LNCaP clone FGC (cell line): ENCODE measurements at regions not wholly inside any gene's neighbourhood (a gene's known extent, or its start where the extent isn't known, plus 50 kb on each side); places are given as distances from the start of the nearest gene placed in this dataset.

Source experiments
- DNase-seq: peaks from one replicate; pipeline ENCODE4 v3.0.0-alpha.2; 2011; ENCODE audit warnings: low read depth
- H3K4me3 ChIP-seq: 2 replicates; pipeline ENCODE4 v1.5.1; 2011; ENCODE audit warnings: mild to moderate bottlenecking, low read depth, low read length, control low read depth
- CTCF ChIP-seq: IDR thresholded peaks from 2 replicates; pipeline ENCODE4 v1.5.1; 2012; ENCODE audit warnings: mild to moderate bottlenecking; ENCODE audit not compliant: control insufficient read depth, insufficient read depth; ENCODE audit errors: extremely low read depth

GRCh38 chr18:64259871-64260270 is 111.0 kb upstream of the LINC00305 start:
- no peak for DNase-seq
- TF ChIP-seq CTCF = no peak
- H3K4me3 ChIP-seq = no peak overlapping the region

DNA sequence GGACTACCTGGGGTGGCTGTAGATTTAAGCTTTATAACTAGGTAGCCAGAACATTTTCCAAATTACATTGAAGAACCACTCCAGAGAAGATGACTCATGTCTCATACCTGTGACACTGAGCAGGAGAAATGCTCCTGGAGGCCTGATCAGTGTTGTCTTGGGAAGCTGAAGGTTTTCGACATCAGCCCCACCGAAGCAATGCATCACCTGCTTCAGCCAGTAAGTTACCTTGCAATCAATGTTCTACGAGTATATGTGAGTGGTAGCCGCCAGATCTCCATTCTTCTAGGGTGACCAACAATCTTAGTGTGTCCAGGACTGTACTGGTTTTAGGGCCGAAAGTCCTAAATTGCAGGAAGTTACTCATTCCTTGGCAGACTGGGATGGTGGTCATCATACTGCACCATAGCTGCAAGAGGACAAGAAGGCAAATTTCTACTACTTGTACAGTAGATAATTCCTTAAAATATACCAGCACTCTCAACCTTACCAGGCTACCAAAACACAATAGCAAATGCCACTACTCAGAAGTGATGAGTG is 109.3 kb upstream of the LINC00305 start:
- TF ChIP-seq CTCF = no peak
- H3K4me3 ChIP-seq = no peak overlapping the region
- DNase-seq = no peak

DNA sequence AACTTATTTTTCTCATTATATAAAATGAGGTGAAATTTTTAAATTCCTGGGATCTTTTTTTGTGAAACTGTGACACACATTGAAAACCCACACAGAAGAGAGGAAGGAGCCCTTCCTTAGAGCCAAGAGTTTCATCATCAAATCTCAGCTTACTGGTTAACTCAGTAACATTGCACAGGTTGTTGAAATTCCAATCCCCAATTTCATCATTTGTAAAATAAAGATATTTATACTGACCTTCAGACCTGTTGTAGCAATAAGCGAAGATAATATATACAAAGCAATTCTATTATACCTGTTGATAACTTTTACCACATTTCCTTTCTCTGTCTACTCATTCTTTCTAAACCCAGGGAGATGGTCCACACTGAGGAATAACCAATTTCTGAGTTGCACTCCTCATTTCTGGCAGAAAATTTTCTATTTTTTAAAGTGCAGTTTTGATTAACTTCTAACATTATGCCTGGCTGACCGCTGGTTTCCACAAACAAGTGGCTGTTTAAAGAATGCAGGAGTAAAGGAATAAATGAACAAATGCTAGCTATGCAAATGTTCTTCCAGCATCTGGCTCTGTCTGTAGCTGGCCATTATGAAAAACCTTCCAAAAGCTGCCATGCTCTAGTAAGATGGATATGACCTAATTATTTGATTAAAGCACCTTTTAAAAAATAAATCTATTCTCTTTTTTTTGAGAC is 105.7 kb upstream of the LINC00305 start:
- TF ChIP-seq CTCF = no peak
- no peak overlapping the region for H3K4me3 ChIP-seq
- no peak for DNase-seq

DNA sequence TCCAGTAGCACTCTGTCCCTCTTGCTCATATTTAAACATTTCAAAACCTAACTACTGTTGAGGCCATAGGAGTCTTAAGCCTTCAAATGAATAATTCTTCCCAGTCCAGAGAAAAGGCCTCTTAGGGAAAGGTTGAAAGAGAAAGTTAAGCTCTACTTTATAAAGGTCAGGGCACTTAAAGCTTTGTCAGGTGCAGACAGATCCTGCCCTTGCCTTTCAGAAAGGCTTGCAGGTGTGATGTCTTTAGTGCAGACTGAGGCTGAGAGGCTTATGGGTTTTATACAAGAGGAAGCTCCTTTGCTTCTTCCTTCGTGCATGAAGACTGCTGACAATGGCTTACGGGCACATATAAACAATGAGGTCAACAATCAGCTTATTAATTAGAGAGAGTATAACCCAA is 105.0 kb upstream of the LINC00305 start:
- H3K4me3 ChIP-seq = no peak overlapping the region
- DNase-seq = no peak
- TF ChIP-seq CTCF = no peak

GRCh38 chr18:64253222-64253621 is 104.3 kb upstream of the LINC00305 start:
- no peak for TF ChIP-seq CTCF
- no peak for DNase-seq

DNA sequence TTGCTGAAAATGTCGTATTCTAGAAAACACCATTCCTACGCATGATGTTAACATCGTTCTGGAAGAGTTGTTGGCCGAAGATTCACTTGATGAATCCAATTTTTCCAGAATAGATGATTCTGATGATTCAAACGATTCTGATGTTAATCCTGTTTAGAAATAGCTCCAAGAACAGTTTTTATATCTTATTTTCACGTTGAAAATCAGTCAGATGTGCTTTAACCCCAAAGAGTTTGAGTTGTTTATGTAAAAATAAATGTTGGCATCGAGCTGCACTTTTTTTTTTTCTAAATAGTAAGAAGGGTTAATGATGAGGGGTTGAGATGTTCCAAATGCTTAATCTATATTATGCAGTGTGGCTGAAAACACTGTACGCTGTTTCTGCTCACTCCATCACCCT is 99.9 kb upstream of the LINC00305 start:
- H3K4me3 ChIP-seq = no peak overlapping the region
- DNase-seq = no peak
- TF ChIP-seq CTCF = no peak

More at GRCh38 chr18:64253222-64253621, 104.3 kb upstream of the LINC00305 start:
- H3K4me3 ChIP-seq = no peak overlapping the region
